ENCODE measurements at regions not wholly inside any gene's neighbourhood (a gene's known extent, or its start where the extent isn't known, plus 50 kb on each side); places are given as distances from the start of the nearest gene placed in this dataset.

GRCh38 chr1:231093156-231093922 is 53.3 kb upstream of the FAM89A start:
- TF ChIP-seq CTCF (IDR thresholded peaks at IDR 0.05 in 2 of 3, conservative IDR thresholded peaks at IDR 0.05 in 1 of 3; ENCODE audit: control insufficient read depth in 2 of 3, extremely low read depth in 1 of 3, insufficient read depth in 1 of 3, low read depth in 3 of 3, low read length in 3 of 3) (no peak), TCF12 (IDR thresholded peaks at IDR 0.05; ENCODE audit: low read depth, low read length) (no peak), TAF1 (IDR thresholded peaks at IDR 0.05; ENCODE audit: borderline replicate concordance, low read depth, low read length) (no peak), EZH2 (IDR thresholded peaks at IDR 0.05; ENCODE audit: borderline replicate concordance, control insufficient read depth, low read depth, low read length) (no peak), LARP7 (IDR thresholded peaks at IDR 0.05) (no peak), POLR2A (IDR thresholded peaks at IDR 0.05; ENCODE audit: low read depth, low read length) (no peak), ZNF687 (IDR thresholded peaks at IDR 0.05) (no peak), USF2 (IDR thresholded peaks at IDR 0.05; ENCODE audit: borderline replicate concordance, low read depth, low read length) (no peak), JUND (IDR thresholded peaks at IDR 0.05; ENCODE audit: low read depth, low read length) (no peak), SREBF2 (IDR thresholded peaks at IDR 0.05; ENCODE audit: low read length) (no peak), RELA (IDR thresholded peaks at IDR 0.05; ENCODE audit: borderline replicate concordance, partially characterized antibody) (no peak), PAX8 (IDR thresholded peaks at IDR 0.05) (no peak), MYC (IDR thresholded peaks at IDR 0.05; ENCODE audit: insufficient read depth, insufficient read length, insufficient replicate concordance, low read length, severe bottlenecking) (no peak), POLR2AphosphoS5 (IDR thresholded peaks at IDR 0.05; ENCODE audit: low read length) (no peak)

Measured in GM12878 (cell line).